Smooth muscle cell (in vitro differentiated cells): ENCODE measurements at regions not wholly inside any gene's neighbourhood (a gene's known extent, or its start where the extent isn't known, plus 50 kb on each side); places are given as distances from the start of the nearest gene placed in this dataset.

Experiments used
- DNase-seq: peaks from one replicate; lab custom pipeline; 2025; ENCODE audit not compliant: unreplicated experiment; lab: John Stamatoyannopoulos, UW
- H2AFZ ChIP-seq: fragments of 200-600 bp; sonication (generic); 2 replicates; pipeline ENCODE4 v1.6.0; 2016; ENCODE audit warnings: antibody characterized with exemption, low read depth, mild to moderate bottlenecking
- H3F3A ChIP-seq: fragments of 200-600 bp; sonication (generic); 2 replicates; pipeline ENCODE4 v1.6.0; 2017; ENCODE audit warnings: antibody characterized with exemption, low read depth
- H3K27ac ChIP-seq: fragments of 200-600 bp; sonication (generic); 2 replicates; pipeline ENCODE4 v1.5.1; 2016; ENCODE audit warnings: low read depth, mild to moderate bottlenecking
- H3K27me3 ChIP-seq: fragments of 200-600 bp; sonication (generic); 2 replicates; pipeline ENCODE4 v1.6.1; 2016; ENCODE audit warnings: low read depth, mild to moderate bottlenecking
- H3K36me3 ChIP-seq: fragments of 200-600 bp; sonication (generic); 2 replicates; pipeline ENCODE4 v1.5.1; 2016; ENCODE audit warnings: low read depth
- H3K4me1 ChIP-seq: fragments of 200-600 bp; sonication (generic); 2 replicates; pipeline ENCODE4 v1.5.1; 2016; ENCODE audit warnings: low read depth
- H3K4me2 ChIP-seq: fragments of 200-600 bp; sonication (generic); 2 replicates; pipeline ENCODE4 v1.6.0; 2016; ENCODE audit warnings: mild to moderate bottlenecking
- H3K4me3 ChIP-seq: fragments of 200-600 bp; sonication (generic); 2 replicates; pipeline ENCODE4 v1.5.1; 2016; ENCODE audit warnings: mild to moderate bottlenecking
- H3K79me2 ChIP-seq: fragments of 200-600 bp; sonication (generic); 2 replicates; pipeline ENCODE4 v1.6.0; 2016; ENCODE audit warnings: low read depth, mild to moderate bottlenecking
- H3K9ac ChIP-seq: fragments of 200-600 bp; sonication (generic); 2 replicates; pipeline ENCODE4 v1.6.0; 2016; ENCODE audit warnings: low read depth
- H3K9me3 ChIP-seq: fragments of 200-600 bp; sonication (generic); replicated peaks from 2 replicates; pipeline ENCODE4 v1.5.1; 2016; ENCODE audit warnings: low read depth
- H4K20me1 ChIP-seq: fragments of 200-600 bp; sonication (generic); 2 replicates; pipeline ENCODE4 v1.6.0; 2016; ENCODE audit warnings: low read depth
- CTCF ChIP-seq: fragments of 200-600 bp; sonication (generic); IDR thresholded peaks from 2 replicates; pipeline ENCODE4 v1.5.1; 2017; ENCODE audit warnings: borderline replicate concordance, mild to moderate bottlenecking, antibody characterized with exemption; ENCODE audit not compliant: insufficient read depth, poor library complexity, severe bottlenecking
- WGBS: methylation state at CpG from one replicate; pipeline ENCODE4 v1.1.7; 2016; ENCODE audit warnings: low lambda C conversion rate; 5-methylcytosine and 5-hydroxymethylcytosine counted together

- TF ChIP-seq CTCF = no peak
- Histone ChIP-seq H3K27me3 (no peaks in the 10 kb centered on the region), H2AFZ (no peak overlapping the region), H3K79me2 (no peaks in the 10 kb centered on the region), H3K9ac (no peak overlapping the region), H3F3A (no peaks in the 10 kb centered on the region), H3K27ac (no peak overlapping the region), H3K9me3 (no peaks in the 10 kb centered on the region), H4K20me1 (no peaks in the 10 kb centered on the region), H3K4me1 (peaks cover 18% of the 10 kb centered on the region), H3K4me3 (no peak overlapping the region), H3K4me2 (no peak overlapping the region), H3K36me3 (no peaks in the 10 kb centered on the region)
- 85% methylated on average over 42 of the region's 42 CpGs for WGBS
- DNase-seq = no peak
Measured at GRCh38 chr11:70885281-70886231, 366.8 kb downstream of the SHANK2 start.

- WGBS = 92% methylated on average over 4 of the region's 4 CpGs
- TF ChIP-seq CTCF = no peak
- no peak for DNase-seq
- Histone ChIP-seq H3F3A (no peaks in the 10 kb centered on the region), H2AFZ (no peak overlapping the region), H3K9ac (no peak overlapping the region), H3K4me2 (no peak overlapping the region), H3K27me3 (no peaks in the 10 kb centered on the region), H3K79me2 (no peaks in the 10 kb centered on the region), H3K4me3 (no peak overlapping the region), H3K36me3 (no peaks in the 10 kb centered on the region), H4K20me1 (no peaks in the 10 kb centered on the region), H3K4me1 (peaks cover 18% of the 10 kb centered on the region), H3K9me3 (no peaks in the 10 kb centered on the region), H3K27ac (no peak overlapping the region)
Measured at GRCh38 chr11:70886256-70886655, 366.1 kb downstream of the SHANK2 start.

GRCh38 chr11:70886676-70887541, 365.5 kb downstream of the SHANK2 start:
- DNase-seq = no peak
- Histone ChIP-seq H3K79me2 (no peaks in the 10 kb centered on the region), H3F3A (no peaks in the 10 kb centered on the region), H3K9ac (no peak overlapping the region), H4K20me1 (no peaks in the 10 kb centered on the region), H3K27ac (no peak overlapping the region), H3K27me3 (no peaks in the 10 kb centered on the region), H3K36me3 (no peaks in the 10 kb centered on the region), H2AFZ (no peak overlapping the region), H3K4me3 (no peak overlapping the region), H3K4me2 (no peak overlapping the region), H3K4me1 (peaks cover 18% of the 10 kb centered on the region), H3K9me3 (no peaks in the 10 kb centered on the region)
- WGBS = 92% methylated on average over 20 of the region's 21 CpGs
- TF ChIP-seq CTCF = no peak
